Activated T-helper 17 cell treated with anti-CD3 and anti-CD28 coated beads, Interleukin-2, amount 50 U/mL, for 72 hours (primary cell): ENCODE measurements at regions not wholly inside any gene's neighbourhood (a gene's known extent, or its start where the extent isn't known, plus 50 kb on each side); places are given as distances from the start of the nearest gene placed in this dataset.
"Not testable (repeated sequence)": the region's sequence is repeated elsewhere in the genome, so short reads cannot be mapped to it uniquely, and the experiment has no call there.

Source experiments
- ATAC-seq: fragments of 150-1000 bp; cut with Tn5 transposase; replicated peaks from 2 replicates; pipeline ENCODE4 v1.10.0; 2021; ENCODE audit warnings: mild to moderate bottlenecking, moderate library complexity
- H3K27ac Mint-ChIP-seq: one replicate; pipeline ENCODE4 v1.8.0; 2022; ENCODE audit warnings: mixed read lengths
- H3K27me3 Mint-ChIP-seq: one replicate; pipeline ENCODE4 v1.8.0; 2022; ENCODE audit warnings: mixed read lengths
- H3K36me3 Mint-ChIP-seq: one replicate; pipeline ENCODE4 v1.8.0; 2022; ENCODE audit warnings: low read depth, mild to moderate bottlenecking, mixed read lengths
- H3K4me1 Mint-ChIP-seq: one replicate; pipeline ENCODE4 v1.8.0; 2022; ENCODE audit warnings: mixed read lengths
- H3K4me3 Mint-ChIP-seq: one replicate; pipeline ENCODE4 v1.8.0; 2022; ENCODE audit warnings: mild to moderate bottlenecking, mixed read lengths
- H3K9me3 Mint-ChIP-seq: one replicate; pipeline ENCODE4 v1.8.0; 2022; ENCODE audit warnings: mixed read lengths

GRCh38 chr5:154702477-154702876 is 52.7 kb upstream of the LARP1 start:
- Mint-ChIP-seq H3K4me1 (no peaks in the 10 kb centered on the region), H3K9me3 (no peaks in the 10 kb centered on the region), H3K27me3 (peaks cover 3% of the 10 kb centered on the region), H3K4me3 (no peak overlapping the region), H3K27ac (no peak overlapping the region), H3K36me3 (no peaks in the 10 kb centered on the region)
- ATAC-seq = no peak

GRCh38 chr5:154701725-154702124 is 53.5 kb upstream of the LARP1 start:
- not testable (repeated sequence) for H3K4me3 Mint-ChIP-seq, H3K4me1 Mint-ChIP-seq, H3K27me3 Mint-ChIP-seq, H3K9me3 Mint-ChIP-seq, ATAC-seq, H3K36me3 Mint-ChIP-seq, H3K27ac Mint-ChIP-seq

GRCh38 chr5:154701181-154701580 is 54.0 kb upstream of the LARP1 start:
- H3K4me1 Mint-ChIP-seq = no peaks in the 10 kb centered on the region
- no peak for ATAC-seq
- H3K27me3 Mint-ChIP-seq = peaks cover 3% of the 10 kb centered on the region
- H3K36me3 Mint-ChIP-seq = no peaks in the 10 kb centered on the region
- H3K27ac Mint-ChIP-seq = no peak overlapping the region
- no peaks in the 10 kb centered on the region for H3K9me3 Mint-ChIP-seq
- no peak overlapping the region for H3K4me3 Mint-ChIP-seq

DNA sequence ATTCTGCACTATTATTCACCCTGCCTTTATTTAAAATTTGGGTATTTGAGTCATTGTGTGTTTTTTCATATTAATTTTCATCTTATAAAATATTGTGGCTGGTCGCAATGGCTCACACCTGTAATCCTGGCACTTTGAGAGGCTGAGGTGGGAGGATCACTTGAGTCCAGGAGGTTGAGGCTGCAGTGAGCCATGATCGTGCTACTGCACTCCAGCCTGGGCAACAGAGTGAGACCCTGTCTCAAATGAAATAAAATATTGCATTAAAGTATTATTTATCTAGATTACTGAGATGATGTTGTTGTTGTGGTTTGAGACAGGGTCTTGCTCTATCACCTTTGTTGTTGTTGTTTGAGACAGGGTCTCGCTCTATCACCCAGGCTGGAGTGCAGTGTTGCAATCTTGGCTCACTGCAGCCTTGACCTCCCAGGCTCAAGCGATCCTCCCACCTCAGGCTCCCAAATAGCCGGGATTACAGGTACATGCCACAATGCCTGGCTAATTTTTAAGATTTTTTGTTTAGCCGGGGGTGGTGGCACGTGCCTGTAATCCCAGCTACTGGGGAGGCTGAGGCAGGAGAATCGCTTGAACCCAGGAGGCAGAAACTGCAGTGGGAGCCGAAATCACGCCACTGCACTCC is 54.8 kb upstream of the LARP1 start:
- H3K36me3 Mint-ChIP-seq, H3K9me3 Mint-ChIP-seq, H3K27me3 Mint-ChIP-seq, ATAC-seq, H3K4me3 Mint-ChIP-seq, H3K4me1 Mint-ChIP-seq, H3K27ac Mint-ChIP-seq: not testable (repeated sequence)

- Mint-ChIP-seq H3K4me3 (no peak overlapping the region), H3K27me3 (peaks cover 3% of the 10 kb centered on the region), H3K4me1 (no peaks in the 10 kb centered on the region), H3K9me3 (no peaks in the 10 kb centered on the region), H3K36me3 (no peaks in the 10 kb centered on the region), H3K27ac (no peak overlapping the region)
- no peak for ATAC-seq
These were observed 56.4 kb upstream of the LARP1 start for GRCh38 chr5:154698763-154699162.

GRCh38 chr5:154697371-154697770 is 57.8 kb upstream of the LARP1 start:
- Mint-ChIP-seq H3K9me3 (no peaks in the 10 kb centered on the region), H3K36me3 (no peaks in the 10 kb centered on the region), H3K4me1 (no peaks in the 10 kb centered on the region), H3K27ac (no peak overlapping the region), H3K4me3 (no peak overlapping the region), H3K27me3 (peaks cover 3% of the 10 kb centered on the region)
- ATAC-seq = no peak

- H3K9me3 Mint-ChIP-seq = no peaks in the 10 kb centered on the region
- ATAC-seq = no peak
- no peak overlapping the region for H3K4me3 Mint-ChIP-seq
- no peak overlapping the region for H3K27ac Mint-ChIP-seq
- peaks cover 5% of the 10 kb centered on the region for H3K27me3 Mint-ChIP-seq
- no peaks in the 10 kb centered on the region for H3K36me3 Mint-ChIP-seq
- no peaks in the 10 kb centered on the region for H3K4me1 Mint-ChIP-seq
These were observed 58.3 kb upstream of the LARP1 start for GRCh38 chr5:154696891-154697290.

GRCh38 chr5:154694159-154694558 is 61.0 kb upstream of the LARP1 start:
- ATAC-seq = no peak
- Mint-ChIP-seq H3K36me3 (no peaks in the 10 kb centered on the region), H3K27me3 (peaks cover 3% of the 10 kb centered on the region), H3K4me3 (no peak overlapping the region), H3K9me3 (no peaks in the 10 kb centered on the region), H3K27ac (no peak overlapping the region), H3K4me1 (no peaks in the 10 kb centered on the region)

DNA sequence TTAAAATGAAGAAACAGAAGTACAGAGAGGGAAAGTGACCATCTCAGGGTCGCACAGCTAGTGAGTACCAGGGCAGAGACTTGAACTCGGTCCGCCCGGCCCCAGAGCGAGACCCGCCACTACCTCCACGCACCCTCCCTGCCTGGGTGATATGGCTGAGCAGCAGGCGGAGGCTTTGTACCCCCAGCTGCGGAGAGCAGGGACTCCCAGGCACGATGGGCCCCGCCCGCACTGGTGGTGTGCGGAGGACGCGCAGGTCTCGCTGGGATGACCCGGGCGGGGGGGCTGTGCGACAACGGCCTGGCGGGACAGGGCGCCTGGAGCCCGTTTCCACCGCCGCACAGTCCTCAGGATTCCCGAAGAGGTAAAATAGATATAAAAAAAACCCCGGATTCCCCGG is 64.7 kb upstream of the LARP1 start:
- no peaks in the 10 kb centered on the region for H3K36me3 Mint-ChIP-seq
- no peaks in the 10 kb centered on the region for H3K4me1 Mint-ChIP-seq
- no peak overlapping the region for H3K4me3 Mint-ChIP-seq
- peaks cover 7% of the 10 kb centered on the region for H3K27me3 Mint-ChIP-seq
- H3K27ac Mint-ChIP-seq = no peak overlapping the region
- ATAC-seq = no peak
- H3K9me3 Mint-ChIP-seq = no peaks in the 10 kb centered on the region

DNA sequence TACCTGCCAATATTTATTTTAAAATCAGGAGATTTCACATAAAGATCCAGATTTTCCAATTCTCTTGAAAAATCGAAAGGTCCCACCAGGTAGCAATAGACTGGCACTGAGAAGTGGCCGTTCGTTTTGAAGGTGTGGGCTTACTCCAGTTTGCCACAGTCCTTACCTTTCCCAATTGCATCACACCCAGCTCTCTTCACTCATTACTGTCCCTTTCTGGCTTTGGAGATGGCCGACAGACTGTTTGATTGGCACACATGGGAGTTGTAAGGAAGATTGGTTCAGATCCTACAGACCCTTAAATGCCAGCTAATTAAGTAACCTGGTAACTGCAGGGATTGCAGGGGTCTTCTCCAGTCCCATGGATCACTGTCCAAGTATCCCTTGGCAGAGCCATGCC is 68.7 kb upstream of the LARP1 start:
- Mint-ChIP-seq H3K4me3 (no peak overlapping the region), H3K9me3 (no peaks in the 10 kb centered on the region), H3K27ac (no peak overlapping the region), H3K4me1 (peaks cover 5% of the 10 kb centered on the region), H3K27me3 (peaks cover 4% of the 10 kb centered on the region), H3K36me3 (no peaks in the 10 kb centered on the region)
- no peak for ATAC-seq

DNA sequence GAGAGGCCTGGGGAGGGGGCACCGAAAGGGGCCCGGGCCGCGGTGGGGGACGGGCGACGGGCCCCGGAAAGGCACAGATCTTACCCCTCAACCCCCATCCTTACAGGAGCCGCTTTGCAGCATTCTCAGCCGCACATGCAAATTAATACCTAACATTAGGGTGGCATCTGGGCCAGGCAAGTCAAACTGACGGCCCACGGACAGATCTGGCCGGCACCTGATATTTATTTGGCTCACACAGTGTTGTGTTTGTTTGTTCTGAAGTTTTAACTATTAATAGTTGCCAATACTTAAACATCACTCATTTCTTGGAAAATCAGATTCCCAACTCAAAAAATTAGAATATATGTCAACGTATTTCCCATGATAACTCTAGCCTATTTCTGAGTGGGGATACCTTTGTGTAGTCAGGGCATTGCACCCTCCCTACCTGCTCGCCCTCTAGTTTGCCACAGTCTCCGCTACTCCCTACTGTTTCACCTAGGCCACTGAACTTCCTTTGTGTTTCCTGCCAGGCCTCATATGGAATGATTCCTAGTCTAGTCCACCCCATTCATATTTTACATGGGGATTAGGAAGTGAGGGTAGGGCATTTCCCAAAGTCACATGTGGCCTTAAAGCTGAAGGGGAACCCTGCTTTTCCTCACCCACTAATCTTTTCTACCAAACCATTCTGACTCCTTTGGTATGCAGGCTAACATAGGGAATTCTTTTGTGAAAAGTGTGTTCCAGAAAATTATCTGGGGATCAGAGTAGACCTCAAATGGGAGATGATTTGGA is 71.9 kb upstream of the LARP1 start:
- no peak overlapping the region for H3K27ac Mint-ChIP-seq
- peaks cover 4% of the 10 kb centered on the region for H3K27me3 Mint-ChIP-seq
- no peaks in the 10 kb centered on the region for H3K9me3 Mint-ChIP-seq
- H3K36me3 Mint-ChIP-seq = no peaks in the 10 kb centered on the region
- ATAC-seq = peak; percentile 21
- H3K4me3 Mint-ChIP-seq = peak overlapping the region; percentile 62
- peaks cover 5% of the 10 kb centered on the region for H3K4me1 Mint-ChIP-seq

DNA sequence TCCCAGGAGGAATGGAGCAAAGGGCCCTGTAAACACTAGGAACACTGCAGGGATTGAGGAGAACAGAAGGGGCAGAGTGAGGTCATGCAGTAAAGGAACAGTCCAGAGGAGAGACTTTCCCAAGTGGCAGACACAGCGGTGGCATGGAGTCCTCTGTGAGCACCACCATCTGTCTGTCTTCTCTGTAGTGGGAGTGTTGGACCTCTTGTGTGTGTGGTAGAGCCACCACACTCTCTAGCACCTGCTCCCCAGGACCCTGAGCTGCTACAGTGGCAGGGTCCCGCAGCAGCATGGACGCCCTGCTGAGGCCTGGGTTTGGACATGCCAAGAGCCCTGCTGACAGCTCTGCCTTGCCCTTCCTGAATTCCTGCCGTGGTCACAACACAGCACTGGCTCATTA is 75.7 kb upstream of the LARP1 start:
- H3K27ac Mint-ChIP-seq = no peak overlapping the region
- H3K9me3 Mint-ChIP-seq = no peaks in the 10 kb centered on the region
- H3K4me1 Mint-ChIP-seq = peaks cover 5% of the 10 kb centered on the region
- no peaks in the 10 kb centered on the region for H3K27me3 Mint-ChIP-seq
- no peak overlapping the region for H3K4me3 Mint-ChIP-seq
- ATAC-seq = no peak
- no peaks in the 10 kb centered on the region for H3K36me3 Mint-ChIP-seq

- no peak overlapping the region for H3K4me3 Mint-ChIP-seq
- H3K27me3 Mint-ChIP-seq = no peaks in the 10 kb centered on the region
- no peaks in the 10 kb centered on the region for H3K4me1 Mint-ChIP-seq
- no peaks in the 10 kb centered on the region for H3K9me3 Mint-ChIP-seq
- ATAC-seq = no peak
- no peak overlapping the region for H3K27ac Mint-ChIP-seq
- no peaks in the 10 kb centered on the region for H3K36me3 Mint-ChIP-seq
These were observed 77.3 kb upstream of the LARP1 start for GRCh38 chr5:154677921-154678320.

DNA sequence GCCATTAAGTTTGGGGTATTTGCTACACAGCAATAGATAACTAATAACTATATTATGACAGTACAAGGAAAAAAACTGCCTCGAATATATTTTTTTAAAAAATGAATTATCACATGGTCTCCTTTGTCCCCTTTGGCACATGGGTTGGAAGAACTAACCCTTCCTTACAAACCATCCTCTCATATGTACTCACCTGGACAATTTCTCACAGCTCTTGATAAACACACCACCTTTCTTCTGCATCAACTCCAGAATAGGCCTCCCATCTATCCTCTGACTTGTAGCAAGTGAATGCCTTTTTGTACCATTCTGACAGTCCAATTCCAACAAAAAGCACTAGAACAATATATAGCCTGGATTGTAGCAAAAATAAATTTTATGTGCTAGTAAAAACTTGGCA is 78.7 kb upstream of the LARP1 start:
- H3K4me1 Mint-ChIP-seq = no peaks in the 10 kb centered on the region
- H3K9me3 Mint-ChIP-seq = no peaks in the 10 kb centered on the region
- no peaks in the 10 kb centered on the region for H3K27me3 Mint-ChIP-seq
- no peak overlapping the region for H3K4me3 Mint-ChIP-seq
- ATAC-seq = no peak
- H3K36me3 Mint-ChIP-seq = no peaks in the 10 kb centered on the region
- no peak overlapping the region for H3K27ac Mint-ChIP-seq

DNA sequence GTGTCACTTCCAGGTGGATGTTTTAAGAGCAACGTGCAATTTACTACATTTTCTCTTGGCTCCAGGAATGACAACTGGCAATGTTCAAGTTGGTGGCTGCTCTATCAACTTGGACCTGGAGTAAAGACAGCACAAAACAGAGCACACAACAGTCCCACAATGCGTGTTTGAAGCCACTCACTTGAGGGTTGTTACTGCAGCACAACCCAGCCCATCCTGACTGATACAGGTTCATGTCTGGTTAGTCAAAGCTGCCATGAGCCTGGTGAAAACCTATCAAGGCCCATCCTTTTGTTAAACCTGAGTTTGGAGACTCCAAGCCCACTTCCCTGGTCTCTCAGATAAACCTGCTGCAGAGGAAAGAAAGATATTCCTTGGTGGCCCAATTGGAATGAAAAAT is 81.1 kb upstream of the LARP1 start:
- H3K27me3 Mint-ChIP-seq = no peaks in the 10 kb centered on the region
- peaks cover under 1% of the 10 kb centered on the region for H3K9me3 Mint-ChIP-seq
- no peak for ATAC-seq
- H3K4me1 Mint-ChIP-seq = no peaks in the 10 kb centered on the region
- H3K36me3 Mint-ChIP-seq = no peaks in the 10 kb centered on the region
- H3K27ac Mint-ChIP-seq = no peak overlapping the region
- no peak overlapping the region for H3K4me3 Mint-ChIP-seq
